Mesendoderm (in vitro differentiated cells): ENCODE measurements at regions not wholly inside any gene's neighbourhood (a gene's known extent, or its start where the extent isn't known, plus 50 kb on each side); places are given as distances from the start of the nearest gene placed in this dataset.
"Not testable (repeated sequence)": the region's sequence is repeated elsewhere in the genome, so short reads cannot be mapped to it uniquely, and the experiment has no call there.

Experiments
- DNase-seq: peaks from one replicate; pipeline ENCODE4 v3.0.0; 2013
- H2AK5ac ChIP-seq: 2 replicates; pipeline ENCODE4 v1.6.1; 2013; ENCODE audit warnings: low read length, inconsistent platforms
- H2BK120ac ChIP-seq: 2 replicates; pipeline ENCODE4 v1.6.1; 2013; ENCODE audit warnings: low read depth, mild to moderate bottlenecking, low read length, moderate library complexity, mixed read lengths
- H2BK15ac ChIP-seq: replicated peaks from 2 replicates; pipeline ENCODE4 v1.6.1; 2013; ENCODE audit warnings: low read depth, mild to moderate bottlenecking, moderate library complexity
- H2BK5ac ChIP-seq: 2 replicates; pipeline ENCODE4 v1.6.1; 2013; ENCODE audit warnings: low read length, inconsistent platforms
- H3K18ac ChIP-seq: 2 replicates; pipeline ENCODE4 v1.6.1; 2013; ENCODE audit warnings: mild to moderate bottlenecking, low read length, mixed read lengths
- H3K23ac ChIP-seq: one replicate; pipeline ENCODE4 v1.6.1; 2013; ENCODE audit warnings: low read length
- H3K27ac ChIP-seq: 2 replicates; pipeline ENCODE4 v1.5.1; 2013; ENCODE audit warnings: low read depth, mild to moderate bottlenecking, inconsistent platforms, low read length, moderate library complexity
- H3K27me3 ChIP-seq: 2 replicates; pipeline ENCODE4 v1.6.1; 2013; ENCODE audit warnings: low read length, control low read depth, mild to moderate bottlenecking, inconsistent platforms; ENCODE audit not compliant: insufficient read depth, poor library complexity
- H3K36me3 ChIP-seq: 2 replicates; pipeline ENCODE4 v1.6.1; 2013; ENCODE audit warnings: low read length, inconsistent platforms; ENCODE audit not compliant: control insufficient read depth, insufficient read depth
- H3K4ac ChIP-seq: one replicate; pipeline ENCODE4 v1.6.1; 2013; ENCODE audit warnings: low read depth, mild to moderate bottlenecking, low read length, moderate library complexity
- H3K4me1 ChIP-seq: 2 replicates; pipeline ENCODE4 v1.6.1; 2013; ENCODE audit warnings: low read depth, low read length, inconsistent platforms; ENCODE audit not compliant: control insufficient read depth
- H3K4me2 ChIP-seq: 2 replicates; pipeline ENCODE4 v1.6.1; 2013; ENCODE audit warnings: low read length
- H3K4me3 ChIP-seq: 2 replicates; pipeline ENCODE4 v1.5.1; 2013; ENCODE audit warnings: mild to moderate bottlenecking, low read length
- H3K56ac ChIP-seq: one replicate; pipeline ENCODE4 v1.6.1; 2013; ENCODE audit warnings: low read length
- H3K79me1 ChIP-seq: 2 replicates; pipeline ENCODE4 v1.6.1; 2013; ENCODE audit warnings: low read length, inconsistent platforms
- H3K79me2 ChIP-seq: 2 replicates; pipeline ENCODE4 v1.6.1; 2013; ENCODE audit warnings: mild to moderate bottlenecking, low read length; ENCODE audit not compliant: control insufficient read depth, insufficient read depth
- H3K9ac ChIP-seq: 2 replicates; pipeline ENCODE4 v1.6.1; 2013; ENCODE audit warnings: low read length, inconsistent platforms
- H4K5ac ChIP-seq: one replicate; pipeline ENCODE4 v1.6.1; 2013; ENCODE audit warnings: low read length
- H4K8ac ChIP-seq: one replicate; pipeline ENCODE4 v1.6.1; 2013; ENCODE audit warnings: low read depth, mild to moderate bottlenecking, control low read depth, low read length, moderate library complexity
- WGBS: extraction: QIAGEN DNeasy Blood & Tissue Kit; methylation state at CpG from one replicate; pipeline ENCODE4 v1.1.7; 2013; ENCODE audit warnings: low lambda C conversion rate, missing lambda C conversion rate; ENCODE audit not compliant: insufficient coverage; ENCODE audit errors: extremely low coverage; 5-methylcytosine and 5-hydroxymethylcytosine counted together

DNA sequence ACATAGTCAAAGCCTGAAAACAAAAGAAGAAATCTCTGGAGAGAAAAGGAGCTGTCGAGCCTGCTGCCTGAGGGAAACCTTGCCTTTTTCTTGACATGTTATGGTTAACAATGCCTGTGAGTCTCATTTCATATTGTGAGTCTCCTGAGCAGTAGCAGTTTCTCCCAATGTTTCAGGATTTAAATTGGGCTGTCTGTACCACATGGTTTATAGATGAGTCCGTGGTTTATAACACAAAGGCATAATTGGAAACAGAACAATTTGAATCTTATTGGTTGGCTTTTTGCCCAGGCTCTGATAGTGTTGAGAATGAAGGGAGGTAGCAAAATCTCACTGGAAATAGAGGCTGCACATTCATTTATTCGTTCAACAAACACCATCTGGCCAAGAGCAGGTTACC lies 540.9 kb downstream of the RAB38 start:
- WGBS: no CpG with 5 or more reads among the region's 3 CpGs
- no peaks in the 10 kb centered on the region for H3K79me1 ChIP-seq

DNA sequence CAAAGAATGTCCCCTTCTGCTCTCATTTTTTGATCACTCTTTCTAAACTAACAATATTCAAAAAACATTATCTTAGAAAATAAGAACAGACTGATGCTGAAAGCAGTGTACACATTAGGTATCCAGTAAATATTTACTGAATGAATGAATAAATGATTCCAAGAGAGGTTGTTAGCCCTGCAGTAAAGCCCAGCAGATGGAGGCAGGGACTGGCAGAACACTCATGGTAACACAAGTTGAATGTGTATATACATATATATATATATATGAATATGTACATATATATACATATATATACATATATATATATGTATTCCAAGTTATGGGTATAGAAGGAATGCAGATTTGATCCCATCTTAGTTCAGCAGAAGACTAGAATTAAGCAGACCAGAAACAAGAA lies 546.3 kb downstream of the RAB38 start:
- H2BK120ac ChIP-seq: no peak overlapping the region
- no peak overlapping the region for H4K5ac ChIP-seq
- H3K4me2 ChIP-seq: no peak overlapping the region
- no peaks in the 10 kb centered on the region for H3K27me3 ChIP-seq
- H3K56ac ChIP-seq: no peak overlapping the region
- no peak overlapping the region for H2BK15ac ChIP-seq
- no peaks in the 10 kb centered on the region for H3K79me1 ChIP-seq
- H2BK5ac ChIP-seq: no peak overlapping the region
- no peaks in the 10 kb centered on the region for H3K36me3 ChIP-seq
- H2AK5ac ChIP-seq: no peak overlapping the region
- H3K4me3 ChIP-seq: no peak overlapping the region
- no peak overlapping the region for H3K4ac ChIP-seq
- no peaks in the 10 kb centered on the region for H3K4me1 ChIP-seq
- H4K8ac ChIP-seq: no peak overlapping the region
- no peak overlapping the region for H3K9ac ChIP-seq
- no peak overlapping the region for H3K18ac ChIP-seq
- H3K79me2 ChIP-seq: no peaks in the 10 kb centered on the region
- no peak overlapping the region for H3K27ac ChIP-seq
- H3K23ac ChIP-seq: no peak overlapping the region
- no peak for DNase-seq

More for the DNA sequence above, 540.9 kb downstream of the RAB38 start:
- no peak overlapping the region for H3K4me2 ChIP-seq
- no peak overlapping the region for H3K27ac ChIP-seq
- no peak overlapping the region for H2BK5ac ChIP-seq
- H3K79me2 ChIP-seq: no peaks in the 10 kb centered on the region
- no peak overlapping the region for H3K56ac ChIP-seq
- H2AK5ac ChIP-seq: no peak overlapping the region
- H3K9ac ChIP-seq: no peak overlapping the region
- no peak overlapping the region for H2BK15ac ChIP-seq
- H3K27me3 ChIP-seq: no peaks in the 10 kb centered on the region
- H4K5ac ChIP-seq: no peak overlapping the region
- no peak overlapping the region for H4K8ac ChIP-seq
- no peak overlapping the region for H3K4me3 ChIP-seq
- H3K23ac ChIP-seq: no peak overlapping the region
- H3K4ac ChIP-seq: no peak overlapping the region
- no peak for DNase-seq
- H3K4me1 ChIP-seq: no peaks in the 10 kb centered on the region
- no peak overlapping the region for H2BK120ac ChIP-seq
- H3K36me3 ChIP-seq: no peaks in the 10 kb centered on the region
- H3K18ac ChIP-seq: no peak overlapping the region

DNA sequence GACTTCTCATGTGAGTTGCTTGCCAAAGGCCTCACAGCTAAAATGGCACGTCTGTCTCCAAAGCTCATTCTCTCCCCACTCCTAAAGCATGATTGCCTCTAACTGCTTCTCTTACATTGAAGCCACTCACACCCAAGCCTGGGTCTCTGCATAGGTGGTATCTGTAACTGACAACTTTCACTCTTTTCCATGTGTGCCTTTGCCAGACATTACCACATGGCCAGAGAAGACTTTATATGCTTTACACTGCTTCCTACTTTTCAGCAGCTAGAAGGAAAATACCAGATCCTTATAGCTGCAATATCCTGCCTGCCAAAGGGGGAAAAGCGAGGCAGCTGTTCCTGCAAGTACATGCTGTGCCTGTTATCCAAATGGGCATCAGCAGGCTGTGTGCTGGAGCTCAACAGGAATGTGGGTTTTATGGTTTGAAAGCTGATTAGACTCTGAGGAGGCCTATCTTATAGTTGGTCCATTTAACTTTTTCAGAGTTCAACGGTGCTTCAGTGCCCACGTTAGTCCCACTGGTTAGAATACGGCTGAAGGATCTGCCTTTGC lies 547.1 kb downstream of the RAB38 start:
- H3K4me3 ChIP-seq: no peak overlapping the region
- DNase-seq: peak; percentile 79
- no peak overlapping the region for H4K8ac ChIP-seq
- no peaks in the 10 kb centered on the region for H3K79me1 ChIP-seq
- H4K5ac ChIP-seq: no peak overlapping the region
- H3K36me3 ChIP-seq: no peaks in the 10 kb centered on the region
- H2AK5ac ChIP-seq: no peak overlapping the region
- H3K79me2 ChIP-seq: no peaks in the 10 kb centered on the region
- H2BK15ac ChIP-seq: no peak overlapping the region
- no peak overlapping the region for H3K23ac ChIP-seq
- H2BK5ac ChIP-seq: no peak overlapping the region
- no peaks in the 10 kb centered on the region for H3K4me1 ChIP-seq
- H2BK120ac ChIP-seq: no peak overlapping the region
- no peak overlapping the region for H3K4ac ChIP-seq
- H3K18ac ChIP-seq: no peak overlapping the region
- H3K9ac ChIP-seq: no peak overlapping the region
- no peaks in the 10 kb centered on the region for H3K27me3 ChIP-seq
- H3K56ac ChIP-seq: peak overlapping the region; percentile 56
- no peak overlapping the region for H3K4me2 ChIP-seq
- no peak overlapping the region for H3K27ac ChIP-seq
- WGBS: no CpG with 5 or more reads among the region's 5 CpGs

DNA sequence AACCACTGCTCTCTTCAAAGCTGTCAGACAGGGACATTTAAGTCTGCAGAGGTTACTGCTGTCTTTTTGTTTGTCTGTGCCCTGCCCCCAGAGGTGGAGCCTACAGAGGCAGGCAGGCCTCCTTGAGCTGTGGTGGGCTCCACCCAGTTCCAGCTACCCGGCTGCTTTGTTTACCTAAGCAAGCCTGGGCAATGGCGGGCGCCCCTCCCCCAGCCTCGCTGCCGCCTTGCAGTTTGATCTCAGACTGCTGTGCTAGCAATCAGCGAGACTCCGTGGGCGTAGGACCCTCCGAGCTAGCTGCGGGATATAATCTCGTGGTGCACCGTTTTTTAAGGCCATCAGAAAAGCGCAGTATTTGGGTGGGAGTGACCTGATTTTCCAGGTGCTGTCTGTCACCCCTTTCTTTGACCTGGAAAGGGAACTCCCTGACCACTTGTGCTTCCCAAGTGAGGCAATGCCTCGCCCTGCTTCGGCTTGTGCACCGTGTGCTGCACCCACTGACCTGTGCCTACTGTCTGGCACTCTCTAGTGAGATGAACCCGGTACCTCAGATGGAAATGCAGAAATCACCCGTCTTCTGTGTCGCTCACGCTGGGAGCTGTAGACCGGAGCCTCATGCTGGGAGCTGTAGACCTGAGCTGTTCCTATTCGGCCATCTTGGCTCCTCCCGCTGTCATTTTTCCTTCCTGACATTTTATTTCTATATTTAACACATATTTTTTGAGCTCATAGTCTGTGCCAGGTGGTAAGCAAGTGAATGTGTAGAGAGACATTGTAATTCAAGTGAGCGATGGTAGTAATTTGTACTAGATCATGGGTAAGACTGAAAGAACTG lies 551.5 kb downstream of the RAB38 start:
- H4K8ac ChIP-seq, H3K4me3 ChIP-seq, H2AK5ac ChIP-seq, H3K4ac ChIP-seq, H3K79me2 ChIP-seq, H3K9ac ChIP-seq, H3K4me2 ChIP-seq, H3K79me1 ChIP-seq, H3K56ac ChIP-seq, H2BK5ac ChIP-seq, H3K27ac ChIP-seq, H3K27me3 ChIP-seq, H3K23ac ChIP-seq, DNase-seq, H2BK15ac ChIP-seq, H4K5ac ChIP-seq, H2BK120ac ChIP-seq, H3K36me3 ChIP-seq, H3K4me1 ChIP-seq: not testable (repeated sequence)
- peak overlapping the region; percentile 7 for H3K18ac ChIP-seq
- WGBS: no CpG with 5 or more reads among the region's 24 CpGs

DNA sequence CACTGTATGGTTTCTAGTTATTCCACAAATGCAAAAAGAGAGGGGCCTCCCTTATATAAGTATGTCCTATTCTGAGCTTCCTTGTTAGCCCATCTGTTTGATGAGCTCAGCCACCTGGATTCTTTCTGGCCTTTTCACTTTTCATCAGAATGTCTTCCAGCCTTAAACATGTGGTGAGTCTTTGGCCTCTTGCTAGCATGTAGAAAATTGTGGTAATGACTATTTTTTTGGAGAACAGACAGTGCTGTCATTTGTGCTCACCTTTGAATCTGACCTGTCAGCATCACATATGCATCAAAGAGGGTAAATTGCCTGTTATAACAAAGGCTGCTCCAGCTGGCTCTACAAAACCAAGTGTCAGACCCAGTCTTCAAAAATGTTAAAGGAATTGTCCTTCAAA lies 558.7 kb downstream of the RAB38 start:
- no peak overlapping the region for H4K8ac ChIP-seq
- H3K4me3 ChIP-seq: no peak overlapping the region
- H3K79me1 ChIP-seq: no peaks in the 10 kb centered on the region
- H2BK120ac ChIP-seq: no peak overlapping the region
- no peak overlapping the region for H2BK5ac ChIP-seq
- H3K9ac ChIP-seq: no peak overlapping the region
- H2BK15ac ChIP-seq: no peak overlapping the region
- H3K27ac ChIP-seq: no peak overlapping the region
- H4K5ac ChIP-seq: no peak overlapping the region
- no peaks in the 10 kb centered on the region for H3K36me3 ChIP-seq
- no peaks in the 10 kb centered on the region for H3K27me3 ChIP-seq
- DNase-seq: no peak
- no peak overlapping the region for H2AK5ac ChIP-seq
- no peak overlapping the region for H3K23ac ChIP-seq
- H3K4me2 ChIP-seq: no peak overlapping the region
- no peak overlapping the region for H3K18ac ChIP-seq
- no peak overlapping the region for H3K4ac ChIP-seq
- no peak overlapping the region for H3K56ac ChIP-seq
- H3K4me1 ChIP-seq: no peaks in the 10 kb centered on the region
- no peaks in the 10 kb centered on the region for H3K79me2 ChIP-seq

DNA sequence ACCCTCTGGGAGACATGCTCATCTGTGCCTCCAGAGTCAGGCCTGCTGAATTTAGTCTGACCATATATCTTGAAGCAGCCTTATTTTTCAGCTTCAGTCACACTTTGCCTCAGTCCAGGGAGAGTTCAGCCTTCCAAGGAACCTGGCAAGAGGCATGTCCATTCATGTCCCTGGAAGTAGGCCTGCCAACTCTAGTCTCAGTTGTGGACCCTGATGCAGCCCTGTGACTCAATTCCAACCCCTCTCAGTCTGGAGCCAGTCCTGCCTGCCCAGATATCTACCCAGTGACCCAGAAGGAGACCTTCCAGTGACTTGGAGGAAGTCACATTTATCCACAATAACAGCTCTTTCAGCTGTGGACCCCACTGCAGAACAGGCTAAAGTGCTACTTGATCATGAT lies 566.6 kb downstream of the TMEM135 start:
- no peak overlapping the region for H4K5ac ChIP-seq
- H4K8ac ChIP-seq: no peak overlapping the region
- no peaks in the 10 kb centered on the region for H3K79me2 ChIP-seq
- H3K56ac ChIP-seq: no peak overlapping the region
- H3K36me3 ChIP-seq: no peaks in the 10 kb centered on the region
- H2AK5ac ChIP-seq: no peak overlapping the region
- no peak overlapping the region for H3K23ac ChIP-seq
- peak overlapping the region; percentile 6 for H3K18ac ChIP-seq
- H3K4me2 ChIP-seq: no peak overlapping the region
- H3K4ac ChIP-seq: no peak overlapping the region
- H3K27me3 ChIP-seq: no peaks in the 10 kb centered on the region
- H2BK120ac ChIP-seq: no peak overlapping the region
- no peak for DNase-seq
- no peak overlapping the region for H3K27ac ChIP-seq
- H3K9ac ChIP-seq: no peak overlapping the region
- H2BK15ac ChIP-seq: no peak overlapping the region
- H3K4me1 ChIP-seq: no peaks in the 10 kb centered on the region
- no peak overlapping the region for H3K4me3 ChIP-seq
- H3K79me1 ChIP-seq: no peaks in the 10 kb centered on the region
- no peak overlapping the region for H2BK5ac ChIP-seq
